ENCODE measurements at regions not wholly inside any gene's neighbourhood (a gene's known extent, or its start where the extent isn't known, plus 50 kb on each side); places are given as distances from the start of the nearest gene placed in this dataset.

GRCh38 chr16:51813609-51814008, 662.5 kb upstream of the SALL1 start:
- TF ChIP-seq CTCF (IDR thresholded peaks at IDR 0.05 in 8 of 11, conservative IDR thresholded peaks at IDR 0.05 in 3 of 11) (no peak), POLR2AphosphoS5 (IDR thresholded peaks at IDR 0.05) (no peak), POLR2A (IDR thresholded peaks at IDR 0.05) (no peak)
